Osteoblast (primary cell): ENCODE measurements at regions not wholly inside any gene's neighbourhood (a gene's known extent, or its start where the extent isn't known, plus 50 kb on each side); places are given as distances from the start of the nearest gene placed in this dataset.
"Not testable (repeated sequence)": the region's sequence is repeated elsewhere in the genome, so short reads cannot be mapped to it uniquely, and the experiment has no call there.

Experiments
- DNase-seq: peaks from one replicate; pipeline ENCODE4 v3.0.0; 2011; ENCODE audit warnings: low spot score, mixed read lengths; ENCODE audit not compliant: insufficient read length; ENCODE audit errors: missing footprints
- H2AFZ ChIP-seq: 2 replicates; pipeline ENCODE4 v1.6.0; 2011; ENCODE audit warnings: mild to moderate bottlenecking, low read length
- H3K27ac ChIP-seq: 2 replicates; pipeline ENCODE4 v1.5.1; 2011; ENCODE audit warnings: mild to moderate bottlenecking, low read depth, low read length, moderate library complexity
- H3K27me3 ChIP-seq: 2 replicates; pipeline ENCODE4 v1.6.0; 2012; ENCODE audit warnings: mild to moderate bottlenecking, control low read depth, inconsistent platforms, low read length, moderate library complexity; ENCODE audit not compliant: insufficient read depth
- H3K36me3 ChIP-seq: 2 replicates; pipeline ENCODE4 v1.5.1; 2011; ENCODE audit warnings: mild to moderate bottlenecking, low read length, control low read depth, moderate library complexity; ENCODE audit not compliant: insufficient read depth
- H3K4me1 ChIP-seq: 2 replicates; pipeline ENCODE4 v1.5.1; 2011; ENCODE audit warnings: mild to moderate bottlenecking, low read length, control low read depth, moderate library complexity; ENCODE audit not compliant: insufficient read depth
- H3K4me2 ChIP-seq: 2 replicates; pipeline ENCODE4 v1.6.0; 2011; ENCODE audit warnings: mild to moderate bottlenecking, low read length; ENCODE audit not compliant: insufficient read depth
- H3K4me3 ChIP-seq: fragments of 200-600 bp; sonication (generic); 3 replicates; pipeline ENCODE4 v1.5.1; 2012; ENCODE audit warnings: mild to moderate bottlenecking, low read length, inconsistent platforms; ENCODE audit not compliant: insufficient read depth
- H3K79me2 ChIP-seq: 2 replicates; pipeline ENCODE4 v1.6.0; 2012; ENCODE audit warnings: mild to moderate bottlenecking, low read length, control low read depth, inconsistent platforms; ENCODE audit not compliant: insufficient read depth
- H3K9me3 ChIP-seq: 2 replicates; pipeline ENCODE4 v1.5.1; 2011; ENCODE audit warnings: low read depth, low read length, control low read depth
- H4K20me1 ChIP-seq: 2 replicates; pipeline ENCODE4 v1.6.0; 2012; ENCODE audit warnings: mild to moderate bottlenecking, low read length, control low read depth; ENCODE audit not compliant: insufficient read depth

- H4K20me1 ChIP-seq, H2AFZ ChIP-seq, H3K36me3 ChIP-seq, H3K4me3 ChIP-seq, H3K27ac ChIP-seq, H3K4me2 ChIP-seq, H3K79me2 ChIP-seq, DNase-seq, H3K27me3 ChIP-seq, H3K9me3 ChIP-seq, H3K4me1 ChIP-seq: not testable (repeated sequence)
Measured at GRCh38 chr1:148404786-148405568, 78.1 kb downstream of the PPIAL4G start.

DNA sequence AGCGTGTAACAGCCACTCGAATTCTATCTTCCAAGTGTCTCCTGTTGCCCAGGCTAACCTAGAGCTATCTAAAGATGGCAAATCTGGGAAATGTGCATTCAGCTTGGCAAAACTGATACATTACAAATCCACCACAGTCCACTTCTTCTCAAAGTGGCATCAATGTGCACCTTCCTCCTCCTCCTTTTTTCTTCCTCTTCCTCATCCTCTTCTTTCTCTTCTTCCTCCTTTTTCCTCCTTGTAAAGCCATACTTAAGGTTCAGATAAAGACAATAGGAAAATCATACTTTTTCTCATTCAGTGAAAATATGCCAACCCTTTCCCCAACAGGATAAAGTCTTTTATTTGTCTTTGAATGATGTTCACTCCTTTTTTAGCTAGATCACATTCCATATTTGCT, 79.2 kb downstream of the PPIAL4G start:
- not testable (repeated sequence) for H3K36me3 ChIP-seq, H3K27me3 ChIP-seq, H4K20me1 ChIP-seq, H2AFZ ChIP-seq, H3K4me1 ChIP-seq, H3K9me3 ChIP-seq, DNase-seq, H3K79me2 ChIP-seq, H3K4me3 ChIP-seq, H3K4me2 ChIP-seq, H3K27ac ChIP-seq

GRCh38 chr1:148403085-148403456, 80.0 kb downstream of the PPIAL4G start:
- H4K20me1 ChIP-seq, DNase-seq, H3K79me2 ChIP-seq, H3K4me1 ChIP-seq, H3K27me3 ChIP-seq, H3K9me3 ChIP-seq, H2AFZ ChIP-seq, H3K36me3 ChIP-seq: not testable (repeated sequence)
- Histone ChIP-seq H3K27ac (peak overlapping the region; percentile 81), H3K4me2 (peak overlapping the region; percentile 98), H3K4me3 (peak overlapping the region; percentile 79)

DNA sequence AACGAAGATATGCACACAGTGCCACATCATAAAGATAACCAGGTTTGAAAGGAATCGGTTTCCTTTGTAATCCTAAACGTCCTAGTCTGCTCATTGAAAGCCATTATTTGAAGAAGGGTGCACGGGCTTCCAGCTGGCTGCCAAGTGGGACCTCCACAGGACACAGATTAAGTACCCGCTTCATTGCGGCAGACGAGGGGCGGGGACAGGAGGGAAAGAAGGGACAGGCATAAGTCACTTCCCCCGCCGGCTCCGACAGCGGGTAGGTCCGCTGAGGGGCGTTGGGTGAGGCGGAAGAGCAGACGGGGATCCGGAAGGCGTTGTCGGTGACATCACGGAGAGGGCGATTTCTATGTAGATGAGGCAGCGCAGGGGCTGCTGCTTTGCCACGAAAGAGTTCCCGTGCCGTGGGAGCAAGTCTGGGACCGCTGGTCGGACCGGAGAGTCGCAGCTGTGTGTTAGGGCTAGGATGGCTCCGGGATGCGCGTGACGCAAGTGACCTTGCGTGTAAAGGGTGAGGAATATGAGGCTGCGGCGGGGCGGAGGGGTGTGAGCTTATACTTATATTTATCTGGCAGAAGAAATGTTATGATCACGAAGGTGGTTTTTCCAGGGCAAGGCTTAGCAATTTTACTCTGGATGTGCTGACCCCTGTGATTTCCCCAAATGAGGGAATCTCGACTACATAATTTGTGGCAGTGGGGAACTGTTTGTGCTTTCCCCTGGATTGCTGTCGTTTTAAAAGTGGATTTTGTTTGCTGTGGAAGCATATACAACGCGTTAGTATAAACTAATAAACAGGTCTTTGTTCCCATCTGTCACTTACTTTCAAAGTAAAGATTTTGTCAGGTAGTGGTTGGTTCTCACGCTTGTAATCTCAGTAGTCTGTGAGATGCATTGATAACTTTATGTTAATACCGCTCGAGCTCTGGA, 80.7 kb downstream of the PPIAL4G start:
- H4K20me1 ChIP-seq, H3K4me1 ChIP-seq, H3K27me3 ChIP-seq, H3K36me3 ChIP-seq, H3K9me3 ChIP-seq, H3K79me2 ChIP-seq: not testable (repeated sequence)
- Histone ChIP-seq H2AFZ (peak overlapping the region; percentile 95), H3K27ac (peak overlapping the region; percentile 81), H3K4me3 (peak overlapping the region; percentile 79), H3K4me2 (peak overlapping the region; percentile 98)
- DNase-seq: peak; percentile 66

GRCh38 chr1:148397516-148397915, 85.6 kb downstream of the PPIAL4G start:
- H3K9me3 ChIP-seq, H3K79me2 ChIP-seq, H3K4me1 ChIP-seq, H3K27ac ChIP-seq, DNase-seq, H3K36me3 ChIP-seq, H3K4me3 ChIP-seq, H4K20me1 ChIP-seq, H3K4me2 ChIP-seq, H3K27me3 ChIP-seq, H2AFZ ChIP-seq: not testable (repeated sequence)

GRCh38 chr1:148392505-148392904, 90.6 kb downstream of the PPIAL4G start:
- H3K36me3 ChIP-seq, H4K20me1 ChIP-seq, H3K4me1 ChIP-seq, H2AFZ ChIP-seq, H3K4me3 ChIP-seq, H3K27ac ChIP-seq, DNase-seq, H3K4me2 ChIP-seq, H3K79me2 ChIP-seq, H3K27me3 ChIP-seq, H3K9me3 ChIP-seq: not testable (repeated sequence)

- H3K4me1 ChIP-seq, H4K20me1 ChIP-seq, H3K79me2 ChIP-seq, H3K27me3 ChIP-seq, H3K27ac ChIP-seq, H2AFZ ChIP-seq, H3K4me2 ChIP-seq, DNase-seq, H3K4me3 ChIP-seq, H3K9me3 ChIP-seq, H3K36me3 ChIP-seq: not testable (repeated sequence)
Measured at GRCh38 chr1:148391323-148391722, 91.8 kb downstream of the PPIAL4G start.
